ENCODE measurements at regions not wholly inside any gene's neighbourhood (a gene's known extent, or its start where the extent isn't known, plus 50 kb on each side); places are given as distances from the start of the nearest gene placed in this dataset.

DNA sequence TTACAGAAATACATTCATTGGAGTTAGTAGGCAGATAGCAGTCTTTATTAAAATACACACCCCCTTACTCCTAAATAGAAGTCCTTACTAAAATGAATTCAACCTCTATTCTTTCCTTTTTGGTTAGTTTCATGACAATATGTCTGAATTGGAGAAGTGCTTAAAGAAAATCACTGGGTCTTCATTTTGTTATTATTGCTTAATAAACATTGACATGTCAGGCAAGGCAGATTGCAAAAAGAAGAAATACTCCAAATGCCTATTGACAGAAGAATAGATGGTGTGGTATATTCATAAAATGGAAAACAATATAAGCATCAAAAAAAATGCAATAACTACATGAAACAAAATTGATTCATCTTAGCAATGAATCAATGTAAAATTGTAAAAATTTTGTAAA lies 135.5 kb downstream of the TMEM26 start:
- DNase-seq = no peak
- no peak overlapping the region for H2AFZ ChIP-seq (ENCODE audit: low read depth, low read length)
- H3K9me3 ChIP-seq (ENCODE audit: insufficient read depth, low read length, severe bottlenecking) = peaks cover 3% of the 10 kb centered on the region
- H3K27ac ChIP-seq (ENCODE audit: low read length) = no peak overlapping the region
- no peaks in the 10 kb centered on the region for H4K20me1 ChIP-seq (ENCODE audit: insufficient read depth, low read length)
- H3K4me1 ChIP-seq (ENCODE audit: insufficient read depth, low read length) = peaks cover 31% of the 10 kb centered on the region
- no peak overlapping the region for H3K4me3 ChIP-seq (ENCODE audit: low read depth in 1 of 2, low read length in 2 of 2)
- H3K27me3 ChIP-seq (ENCODE audit: insufficient read depth, low read length, poor library complexity) = no peaks in the 10 kb centered on the region
- no peak for ATAC-seq (ENCODE audit: insufficient read depth, low read depth)
- no peaks in the 10 kb centered on the region for H3K36me3 ChIP-seq (ENCODE audit: insufficient read depth, low read length)
- H3K9ac ChIP-seq (ENCODE audit: low read depth, low read length) = no peak overlapping the region
- TF ChIP-seq EZH2 (IDR thresholded peaks at IDR 0.05; ENCODE audit: borderline replicate concordance, low read depth, low read length, severe bottlenecking) = no peak
- TF ChIP-seq, protein P1, sequence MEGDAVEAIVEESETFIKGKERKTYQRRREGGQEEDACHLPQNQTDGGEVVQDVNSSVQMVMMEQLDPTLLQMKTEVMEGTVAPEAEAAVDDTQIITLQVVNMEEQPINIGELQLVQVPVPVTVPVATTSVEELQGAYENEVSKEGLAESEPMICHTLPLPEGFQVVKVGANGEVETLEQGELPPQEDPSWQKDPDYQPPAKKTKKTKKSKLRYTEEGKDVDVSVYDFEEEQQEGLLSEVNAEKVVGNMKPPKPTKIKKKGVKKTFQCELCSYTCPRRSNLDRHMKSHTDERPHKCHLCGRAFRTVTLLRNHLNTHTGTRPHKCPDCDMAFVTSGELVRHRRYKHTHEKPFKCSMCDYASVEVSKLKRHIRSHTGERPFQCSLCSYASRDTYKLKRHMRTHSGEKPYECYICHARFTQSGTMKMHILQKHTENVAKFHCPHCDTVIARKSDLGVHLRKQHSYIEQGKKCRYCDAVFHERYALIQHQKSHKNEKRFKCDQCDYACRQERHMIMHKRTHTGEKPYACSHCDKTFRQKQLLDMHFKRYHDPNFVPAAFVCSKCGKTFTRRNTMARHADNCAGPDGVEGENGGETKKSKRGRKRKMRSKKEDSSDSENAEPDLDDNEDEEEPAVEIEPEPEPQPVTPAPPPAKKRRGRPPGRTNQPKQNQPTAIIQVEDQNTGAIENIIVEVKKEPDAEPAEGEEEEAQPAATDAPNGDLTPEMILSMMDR (IDR thresholded peaks at IDR 0.05; ENCODE audit: borderline replicate concordance, extremely low read depth, low read length, poor library complexity, severe bottlenecking) = no peak
- H3K79me2 ChIP-seq (ENCODE audit: insufficient read depth, low read length) = no peaks in the 10 kb centered on the region
- no peak overlapping the region for H3K4me2 ChIP-seq (ENCODE audit: insufficient read depth, low read length)

DNA sequence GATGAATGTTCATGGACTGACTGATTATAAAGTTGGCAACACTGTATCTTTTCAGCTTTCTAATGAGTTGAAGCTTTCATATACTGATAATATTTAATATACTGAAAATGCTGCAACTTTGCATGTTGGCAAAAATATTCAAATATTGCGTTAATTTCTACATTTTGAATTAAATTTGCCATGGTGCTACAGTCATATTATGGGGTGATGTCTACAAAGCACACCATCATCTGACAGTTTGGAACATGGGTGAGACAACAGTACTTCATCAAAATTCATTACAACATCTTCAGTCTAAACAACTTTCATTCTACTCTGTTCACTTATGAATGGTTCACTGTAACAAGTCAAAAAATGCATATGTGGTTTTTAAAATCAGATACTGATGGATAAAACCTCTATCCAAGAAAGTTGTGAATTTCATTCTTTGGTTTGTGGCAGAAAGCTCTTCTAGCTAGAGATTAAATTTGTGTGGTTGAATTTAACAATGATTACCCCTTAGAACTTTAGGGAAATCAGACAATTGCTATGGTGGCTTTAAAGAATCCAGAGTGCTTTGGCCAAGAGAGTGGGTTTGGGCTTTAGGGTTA lies 136.4 kb downstream of the TMEM26 start:
- H3K9me3 ChIP-seq (ENCODE audit: insufficient read depth, low read length, severe bottlenecking) = peaks cover 3% of the 10 kb centered on the region
- H4K20me1 ChIP-seq (ENCODE audit: insufficient read depth, low read length) = no peaks in the 10 kb centered on the region
- DNase-seq (no peak), ATAC-seq (ENCODE audit: insufficient read depth, low read depth) (no peak)
- H3K27me3 ChIP-seq (ENCODE audit: insufficient read depth, low read length, poor library complexity) = no peaks in the 10 kb centered on the region
- H3K79me2 ChIP-seq (ENCODE audit: insufficient read depth, low read length) = no peaks in the 10 kb centered on the region
- H3K27ac ChIP-seq (ENCODE audit: low read length) = no peak overlapping the region
- no peak overlapping the region for H3K4me2 ChIP-seq (ENCODE audit: insufficient read depth, low read length)
- no peak overlapping the region for H2AFZ ChIP-seq (ENCODE audit: low read depth, low read length)
- no peaks in the 10 kb centered on the region for H3K36me3 ChIP-seq (ENCODE audit: insufficient read depth, low read length)
- peaks cover 31% of the 10 kb centered on the region for H3K4me1 ChIP-seq (ENCODE audit: insufficient read depth, low read length)
- H3K9ac ChIP-seq (ENCODE audit: low read depth, low read length) = no peak overlapping the region
- TF ChIP-seq EZH2 (IDR thresholded peaks at IDR 0.05; ENCODE audit: borderline replicate concordance, low read depth, low read length, severe bottlenecking) = no peak
- TF ChIP-seq, protein P1 (IDR thresholded peaks at IDR 0.05; ENCODE audit: borderline replicate concordance, extremely low read depth, low read length, poor library complexity, severe bottlenecking) = no peak
- H3K4me3 ChIP-seq (ENCODE audit: low read depth in 1 of 2, low read length in 2 of 2) = no peak overlapping the region

DNA sequence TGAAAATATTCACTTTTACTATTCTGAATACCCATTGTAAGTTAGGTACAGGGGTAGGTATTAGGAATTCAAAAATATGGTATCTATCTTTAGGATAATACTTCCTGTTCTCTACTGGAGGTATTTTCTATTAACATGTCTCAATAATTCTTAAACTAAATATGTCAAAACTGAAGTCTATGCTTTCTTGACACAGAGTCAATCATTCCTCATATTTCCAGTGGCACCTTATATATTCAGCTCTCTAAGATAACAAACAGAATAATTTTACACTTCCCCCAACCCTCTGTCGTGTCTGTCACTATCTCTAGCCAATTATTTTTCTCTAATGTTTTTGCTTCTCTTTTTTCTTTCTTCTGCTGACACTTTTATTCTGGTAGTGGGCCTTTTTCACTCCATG lies 138.9 kb downstream of the TMEM26 start:
- peaks cover 8% of the 10 kb centered on the region for H3K9me3 ChIP-seq (ENCODE audit: insufficient read depth, low read length, severe bottlenecking)
- peaks cover 27% of the 10 kb centered on the region for H3K4me1 ChIP-seq (ENCODE audit: insufficient read depth, low read length)
- H3K36me3 ChIP-seq (ENCODE audit: insufficient read depth, low read length) = no peaks in the 10 kb centered on the region
- no peaks in the 10 kb centered on the region for H3K79me2 ChIP-seq (ENCODE audit: insufficient read depth, low read length)
- H3K27ac ChIP-seq (ENCODE audit: low read length) = peak overlapping the region; percentile 90
- no peaks in the 10 kb centered on the region for H4K20me1 ChIP-seq (ENCODE audit: insufficient read depth, low read length)
- H3K9ac ChIP-seq (ENCODE audit: low read depth, low read length) = no peak overlapping the region
- H2AFZ ChIP-seq (ENCODE audit: low read depth, low read length) = 0 out of 2 replicates have a peak overlapping the region, but pooled peaks have one; percentile 28
- ATAC-seq (ENCODE audit: insufficient read depth, low read depth) = no peak
- no peak overlapping the region for H3K4me3 ChIP-seq (ENCODE audit: low read depth in 1 of 2, low read length in 2 of 2)
- DNase-seq = no peak
- H3K4me2 ChIP-seq (ENCODE audit: insufficient read depth, low read length) = no peak overlapping the region
- no peaks in the 10 kb centered on the region for H3K27me3 ChIP-seq (ENCODE audit: insufficient read depth, low read length, poor library complexity)
- no peak for TF ChIP-seq EZH2 (IDR thresholded peaks at IDR 0.05; ENCODE audit: borderline replicate concordance, low read depth, low read length, severe bottlenecking)
- TF ChIP-seq, protein P1 (IDR thresholded peaks at IDR 0.05; ENCODE audit: borderline replicate concordance, extremely low read depth, low read length, poor library complexity, severe bottlenecking) = no peak
